SKM-1 (cell line): ENCODE measurements at regions not wholly inside any gene's neighbourhood (a gene's known extent, or its start where the extent isn't known, plus 50 kb on each side); places are given as distances from the start of the nearest gene placed in this dataset.
A peak's percentile ranks its signal among the peaks of the same experiment; 100 is the strongest.
"Not testable (repeated sequence)": the region's sequence is repeated elsewhere in the genome, so short reads cannot be mapped to it uniquely, and the experiment has no call there.

Source experiments
- DNase-seq: peaks from one replicate; lab custom pipeline; 2025; ENCODE audit not compliant: unreplicated experiment; lab: John Stamatoyannopoulos, UW

- no peak for DNase-seq
Measured at GRCh38 chr3:194249323-194250097, 101.6 kb downstream of the CPN2 start.

- DNase-seq = no peak
Measured at GRCh38 chr3:194250098-194251002, 100.8 kb downstream of the CPN2 start.

DNA sequence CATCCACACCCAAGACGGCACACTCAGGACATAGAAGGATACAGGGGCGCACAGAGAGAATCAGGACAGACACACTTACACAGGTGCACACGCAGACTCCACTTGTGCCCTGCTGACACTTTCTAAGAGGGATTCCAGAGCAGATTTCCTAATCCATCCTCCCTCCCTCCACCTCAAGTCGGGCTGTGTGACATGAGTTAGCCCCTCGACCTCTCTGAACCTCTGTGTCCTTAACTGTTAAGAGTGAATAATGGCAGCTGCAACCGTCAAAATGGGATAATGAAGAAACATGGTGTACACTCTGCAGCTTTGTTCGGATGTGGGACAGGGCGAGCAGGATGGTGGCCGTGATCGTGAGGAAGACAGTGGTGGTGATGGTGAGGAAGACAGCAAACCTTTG, 100.1 kb downstream of the CPN2 start:
- DNase-seq = no peak

GRCh38 chr3:194251461-194251860, 99.7 kb downstream of the CPN2 start:
- DNase-seq = no peak

GRCh38 chr3:194251891-194252560, 99.1 kb downstream of the CPN2 start:
- DNase-seq = no peak

GRCh38 chr3:194253270-194253669, 97.9 kb downstream of the CPN2 start:
- no peak for DNase-seq

DNA sequence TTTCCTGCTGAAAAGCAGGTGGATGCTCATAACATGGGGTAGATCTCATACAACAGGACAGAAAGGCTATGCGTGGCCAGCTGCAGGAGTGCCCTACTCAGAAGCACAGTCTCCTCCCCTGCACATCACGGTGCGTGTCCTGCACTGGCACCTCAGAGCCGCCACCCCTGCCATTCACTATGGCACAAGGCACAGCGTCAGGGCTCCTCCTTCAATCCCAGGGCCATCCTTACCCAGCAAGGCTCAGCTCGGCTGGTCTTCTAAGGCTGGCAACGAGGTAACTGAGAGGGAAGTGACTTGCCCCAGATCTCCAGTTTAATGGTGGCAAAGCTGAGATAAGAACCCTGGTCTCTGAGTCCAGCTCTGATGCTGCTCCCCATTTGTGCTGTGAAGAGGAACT, 97.1 kb downstream of the CPN2 start:
- DNase-seq = no peak

DNA sequence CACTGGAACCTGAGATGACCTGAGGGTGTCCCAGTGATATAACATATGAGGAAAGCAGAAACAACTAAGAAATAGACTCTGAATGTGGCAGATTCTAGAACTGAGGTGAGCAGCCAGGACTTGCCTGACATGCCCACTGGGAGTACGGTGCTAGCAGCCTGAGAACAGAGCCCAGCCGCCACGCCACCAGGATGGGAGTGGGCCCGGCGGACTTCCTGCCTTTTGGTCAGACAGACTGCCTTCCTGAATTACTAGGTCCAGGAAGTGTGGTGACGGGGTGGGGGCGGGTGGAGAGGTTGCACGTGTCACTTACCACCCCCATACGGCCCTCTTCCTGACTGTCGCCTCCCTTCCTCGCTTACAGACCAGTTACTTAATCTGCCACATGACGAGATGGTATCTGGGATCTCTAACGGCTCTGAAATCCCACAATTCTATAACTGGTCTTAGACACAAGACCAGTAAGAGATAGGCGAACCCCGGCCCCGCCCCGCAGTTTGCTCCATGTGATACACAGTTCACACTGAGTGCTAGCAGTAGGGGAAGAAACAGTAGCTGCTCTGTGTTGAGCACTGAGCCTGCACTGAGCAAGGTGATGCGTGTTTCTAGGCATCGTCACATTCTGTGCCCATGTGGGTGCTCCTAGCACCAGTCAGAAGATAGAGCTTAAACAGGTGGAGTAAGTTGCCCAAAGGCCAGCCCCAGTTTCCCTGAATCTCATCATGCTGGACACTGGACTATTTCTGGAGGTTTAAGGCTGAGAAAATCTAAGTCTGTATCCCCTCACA, 95.7 kb downstream of the CPN2 start:
- DNase-seq = peak; percentile 98

- no peak for DNase-seq
Measured at GRCh38 chr3:194256040-194256945, 94.8 kb downstream of the CPN2 start.

DNA sequence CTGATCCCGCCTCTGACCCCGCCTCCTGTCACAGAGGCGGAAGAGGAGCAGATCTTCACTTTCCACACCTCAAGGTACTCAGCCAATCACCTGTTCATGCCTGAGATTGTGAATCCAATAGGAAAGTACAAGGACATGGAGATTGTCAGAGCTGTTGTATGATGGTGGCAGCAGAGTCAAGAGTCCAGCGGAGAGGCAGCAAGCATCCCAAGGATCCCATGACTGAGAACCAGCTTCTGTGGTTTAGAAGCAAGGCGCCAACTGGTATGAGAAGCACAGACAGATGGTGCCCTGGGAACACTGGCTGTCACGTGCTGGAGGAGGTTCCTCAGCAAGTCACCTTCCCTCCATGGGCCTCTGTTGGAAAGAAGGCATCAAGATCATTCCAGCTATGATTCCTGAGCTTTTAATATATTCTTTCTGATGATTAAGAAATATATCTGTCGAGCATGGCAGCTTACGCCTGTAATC, 93.9 kb downstream of the CPN2 start:
- no peak for DNase-seq

DNA sequence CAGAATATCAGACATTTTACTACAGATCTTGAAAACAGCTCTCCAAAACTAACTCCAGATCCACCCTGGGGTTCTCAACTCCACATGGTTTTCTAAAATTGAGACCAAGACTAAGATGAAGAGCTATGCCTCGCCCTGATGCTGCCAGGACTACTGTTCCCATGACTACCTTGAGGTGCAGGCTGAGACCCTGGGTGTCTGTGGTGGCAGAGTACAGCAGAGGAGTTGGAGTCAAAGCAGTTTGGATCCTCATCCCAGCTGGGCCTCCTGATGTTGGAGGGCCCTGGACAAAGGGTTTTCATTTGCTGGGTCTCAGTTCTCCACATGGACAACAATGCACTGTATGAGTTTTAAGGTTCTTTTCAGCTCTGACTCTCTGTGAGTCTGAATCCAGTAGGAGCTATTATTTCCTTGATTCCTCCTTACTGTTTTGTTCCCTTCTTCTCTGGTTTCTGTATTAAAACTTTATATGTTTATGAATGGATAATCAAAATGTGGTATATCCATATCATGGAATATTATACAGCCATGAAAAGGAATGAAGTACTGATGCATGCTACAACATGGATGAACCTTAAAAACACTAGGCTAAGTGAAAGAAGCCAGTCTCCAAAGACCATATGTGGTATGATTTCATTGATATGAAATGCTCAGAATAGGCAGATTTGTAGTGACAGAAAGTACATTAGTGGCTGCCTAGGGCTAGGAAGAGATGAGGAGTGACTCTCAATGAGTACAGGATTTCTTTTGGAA, 93.0 kb downstream of the CPN2 start:
- DNase-seq = no peak

DNA sequence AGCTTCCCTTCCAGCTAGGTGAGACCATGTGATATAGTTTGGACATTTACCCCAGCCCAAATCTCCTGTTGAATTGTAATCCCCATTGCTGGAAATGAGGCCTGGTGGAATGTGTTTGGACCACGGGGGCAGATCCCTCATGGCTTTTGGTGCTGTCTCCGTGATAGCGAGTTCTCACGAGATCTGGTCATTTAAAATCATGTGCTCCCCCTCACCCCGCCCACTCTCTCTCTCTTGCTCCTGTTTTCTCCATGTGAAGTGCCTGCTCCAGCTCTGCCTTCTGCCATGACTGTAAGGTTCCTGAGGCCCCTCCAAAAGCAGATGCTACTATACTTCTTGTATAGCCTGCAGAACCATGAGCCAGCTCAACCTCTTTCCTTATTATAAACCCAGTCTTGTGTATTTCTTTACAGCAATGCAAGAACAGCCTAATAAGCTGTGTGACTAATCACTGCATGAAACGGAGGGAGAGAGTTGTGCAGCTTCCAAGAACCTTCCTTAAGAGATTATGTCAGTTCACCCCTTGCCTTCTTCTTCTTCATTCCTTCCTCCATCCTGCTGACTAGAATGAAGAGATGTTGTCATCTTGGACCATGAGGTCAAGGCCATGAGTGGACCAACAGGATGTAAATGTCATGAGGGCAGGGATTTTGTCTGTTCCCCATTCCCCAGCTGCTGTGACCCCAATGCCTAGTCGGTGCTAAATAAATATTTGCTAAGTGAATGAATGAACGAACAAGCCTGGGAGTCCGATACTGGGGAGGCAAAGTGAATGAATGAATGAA, 91.0 kb downstream of the CPN2 start:
- no peak for DNase-seq

GRCh38 chr3:194261581-194262063, 89.5 kb downstream of the CPN2 start:
- no peak for DNase-seq

GRCh38 chr3:194262176-194262924, 88.8 kb downstream of the CPN2 start:
- DNase-seq = no peak

DNA sequence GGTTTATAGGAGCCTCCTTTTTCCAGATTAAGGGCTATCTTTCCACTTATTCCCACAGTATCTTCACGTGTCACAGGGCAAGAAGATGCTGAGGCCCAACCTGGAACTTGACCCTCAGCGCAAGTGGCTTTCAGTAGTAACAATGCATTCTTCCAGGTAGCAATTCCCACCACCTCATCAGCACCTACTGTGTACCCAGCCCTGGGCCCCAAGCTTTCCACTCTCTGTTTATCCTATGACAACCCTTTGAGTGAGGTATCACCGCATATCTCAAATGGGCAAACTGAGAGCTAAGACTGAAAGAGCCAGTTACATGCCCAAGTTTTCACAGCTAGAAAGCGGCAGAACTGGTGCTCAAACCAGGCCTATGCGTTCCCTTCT, 88.2 kb downstream of the CPN2 start:
- DNase-seq = no peak

DNA sequence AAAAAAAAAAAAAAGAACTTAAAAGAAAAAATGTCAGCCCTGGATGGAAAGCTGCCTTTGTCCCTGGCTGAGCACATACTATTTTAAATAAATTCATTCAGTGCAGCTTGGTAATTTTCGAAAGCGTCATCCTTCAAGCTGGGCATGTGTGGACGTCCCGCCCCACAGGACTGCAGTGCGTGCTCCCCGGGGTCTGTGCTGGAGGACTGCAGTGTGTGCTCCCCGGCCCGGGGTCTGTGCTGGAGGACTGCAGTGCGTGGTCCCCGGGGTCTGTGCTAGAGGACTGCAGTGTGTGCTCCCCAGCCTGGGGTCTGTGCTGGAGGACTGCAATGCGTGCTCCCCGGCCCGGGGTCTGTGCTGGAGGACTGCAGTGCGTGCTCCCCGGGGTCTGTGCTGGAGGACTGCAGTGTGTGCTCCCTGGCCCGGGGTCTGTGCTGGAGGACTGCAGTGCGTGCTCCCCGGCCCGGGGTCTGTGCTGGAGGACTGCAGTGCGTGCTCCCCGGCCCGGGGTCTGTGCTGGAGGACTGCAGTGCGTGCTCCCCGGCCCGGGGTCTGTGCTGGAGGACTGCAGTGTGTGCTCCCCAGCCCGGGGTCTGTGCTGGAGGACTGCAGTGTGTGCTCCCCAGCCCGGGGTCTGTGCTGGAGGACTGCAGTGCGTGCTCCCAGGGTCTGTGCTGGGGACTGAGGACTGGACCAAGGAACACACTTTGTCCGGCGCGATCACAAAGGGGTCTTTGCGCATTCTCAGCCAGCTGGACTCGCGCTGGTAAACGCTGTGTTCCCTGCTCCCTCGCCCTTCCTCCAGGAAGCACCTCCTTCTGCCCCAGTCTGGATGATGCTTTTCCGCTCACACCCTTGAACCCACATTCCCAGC, 86.3 kb downstream of the CPN2 start:
- DNase-seq = not testable (repeated sequence)
